HG03095 (cell line): ENCODE measurements at regions not wholly inside any gene's neighbourhood (a gene's known extent, or its start where the extent isn't known, plus 50 kb on each side); places are given as distances from the start of the nearest gene placed in this dataset.

Experiments used
- ATAC-seq: cut with Tn5 transposase; IDR thresholded peaks from one replicate; pipeline ENCODE4 v1.9.1; 2021; ENCODE audit warnings: moderate library complexity; ENCODE audit not compliant: unreplicated experiment

GRCh38 chr1:119565131-119565772 is 58.2 kb downstream of the HSD3B1 start:
- peak; percentile 72 for ATAC-seq

GRCh38 chr1:119569095-119569494 is 62.1 kb downstream of the HSD3B1 start:
- ATAC-seq: no peak
